ENCODE measurements at regions not wholly inside any gene's neighbourhood (a gene's known extent, or its start where the extent isn't known, plus 50 kb on each side); places are given as distances from the start of the nearest gene placed in this dataset.

GRCh38 chr3:139764936-139765335, 87.2 kb upstream of the NMNAT3 start:
- TF ChIP-seq ZNF510 (tag by site-specific recombination; IDR thresholded peaks at IDR 0.05; ENCODE audit: insufficient replicate concordance) (no peak), ZNF600 (tag by site-specific recombination; IDR thresholded peaks at IDR 0.05) (no peak), CTCF (tag by site-specific recombination; IDR thresholded peaks at IDR 0.05) (no peak), ZBTB7A (tag by site-specific recombination; IDR thresholded peaks at IDR 0.05; ENCODE audit: low read depth) (no peak), HOXA7 (CRISPR knock-in tag; IDR thresholded peaks at IDR 0.05; ENCODE audit: borderline replicate concordance) (no peak), ZNF140 (tag by site-specific recombination; IDR thresholded peaks at IDR 0.05) (no peak), IKZF3 (tag by site-specific recombination; IDR thresholded peaks at IDR 0.05) (no peak), REST (tag by site-specific recombination; IDR thresholded peaks at IDR 0.05) (no peak), KLF9 (tag by site-specific recombination; IDR thresholded peaks at IDR 0.05; ENCODE audit: low read depth) (no peak), KLF7 (tag by site-specific recombination; IDR thresholded peaks at IDR 0.05; ENCODE audit: borderline replicate concordance) (no peak), ZNF266 (tag by site-specific recombination; IDR thresholded peaks at IDR 0.05; ENCODE audit: low read depth) (no peak)

All from HEK293 (cell line).